HK-2 (cell line): ENCODE measurements at regions not wholly inside any gene's neighbourhood (a gene's known extent, or its start where the extent isn't known, plus 50 kb on each side); places are given as distances from the start of the nearest gene placed in this dataset.
"Not testable (repeated sequence)": the region's sequence is repeated elsewhere in the genome, so short reads cannot be mapped to it uniquely, and the experiment has no call there.

Source experiments
- DNase-seq: peaks from one replicate; pipeline ENCODE4 v3.0.0-alpha.2; 2018; ENCODE audit not compliant: unreplicated experiment

- DNase-seq = no peak
Observed at GRCh38 chr3:18236726-18237125, 188.4 kb downstream of the SATB1 start.

GRCh38 chr3:18234717-18235335, 190.3 kb downstream of the SATB1 start:
- DNase-seq = no peak

GRCh38 chr3:18233987-18234716, 191.0 kb downstream of the SATB1 start:
- no peak for DNase-seq

GRCh38 chr3:18232317-18232716, 192.8 kb downstream of the SATB1 start:
- no peak for DNase-seq

- DNase-seq = no peak
Observed at GRCh38 chr3:18228060-18228459, 197.1 kb downstream of the SATB1 start.

- no peak for DNase-seq
Observed at GRCh38 chr3:18225709-18226108, 199.4 kb downstream of the SATB1 start.

GRCh38 chr3:18224426-18224825, 200.7 kb downstream of the SATB1 start:
- no peak for DNase-seq

- DNase-seq = no peak
Observed at GRCh38 chr3:18223974-18224373, 201.2 kb downstream of the SATB1 start.

GRCh38 chr3:18223571-18223970, 201.6 kb downstream of the SATB1 start:
- no peak for DNase-seq

- DNase-seq = no peak
Observed at GRCh38 chr3:18222686-18223085, 202.5 kb downstream of the SATB1 start.

- DNase-seq = no peak
Observed at GRCh38 chr3:18217507-18218174, 207.5 kb downstream of the SATB1 start.

GRCh38 chr3:18216996-18217395, 208.1 kb downstream of the SATB1 start:
- no peak for DNase-seq

GRCh38 chr3:18215639-18216038, 209.5 kb downstream of the SATB1 start:
- DNase-seq = no peak

GRCh38 chr3:18211116-18211515, 214.0 kb downstream of the SATB1 start:
- no peak for DNase-seq

- DNase-seq = no peak
Observed at GRCh38 chr3:18208856-18209255, 216.3 kb downstream of the SATB1 start.

- DNase-seq = no peak
Observed at GRCh38 chr3:18208091-18208490, 217.0 kb downstream of the SATB1 start.

GRCh38 chr3:18207226-18207625, 217.9 kb downstream of the SATB1 start:
- DNase-seq = no peak

GRCh38 chr3:18205701-18206100, 219.4 kb downstream of the SATB1 start:
- DNase-seq = not testable (repeated sequence)

- no peak for DNase-seq
Observed at GRCh38 chr3:18201315-18201714, 223.8 kb downstream of the SATB1 start.

GRCh38 chr3:18199757-18200156, 225.4 kb downstream of the SATB1 start:
- no peak for DNase-seq

GRCh38 chr3:18195836-18196235, 229.3 kb downstream of the SATB1 start:
- DNase-seq = no peak

- no peak for DNase-seq
Observed at GRCh38 chr3:18194431-18194830, 230.7 kb downstream of the SATB1 start.

GRCh38 chr3:18190646-18191045, 234.5 kb downstream of the SATB1 start:
- DNase-seq = no peak
